HCT116 (cell line): ENCODE measurements at regions not wholly inside any gene's neighbourhood (a gene's known extent, or its start where the extent isn't known, plus 50 kb on each side); places are given as distances from the start of the nearest gene placed in this dataset.

Experiments used
- ATAC-seq: fragments of 200-7000 bp; cut with Tn5 transposase; 2 replicates; pipeline ENCODE4 v1.9.1; 2020; ENCODE audit warnings: mild to moderate bottlenecking, moderate library complexity
- BruUV-seq: library from RNA; stranded (reverse); fragments of 400-500 nt; replicated peaks from 2 replicates; lab custom pipeline; 2021; lab: Mats Ljungman, UMichigan
- CTCF ChIA-PET: fragments of 300-600 bp; sonication (Branson Sonifier 250); formaldehyde crosslinking; loops from one replicate; lab custom pipeline; 2021; ENCODE audit warnings: antibody characterized with exemption; lab: Charles Lee
- POLR2A ChIA-PET: fragments of 300-600, 350-600 bp; sonication (Branson Sonifier 250); formaldehyde crosslinking; loops from one replicate; lab custom pipeline; 2021; ENCODE audit warnings: antibody characterized with exemption; lab: Charles Lee
- RAD21 ChIA-PET, 2 experiments: fragments of 300-600 bp; sonication (Branson Sonifier 250); formaldehyde crosslinking; loops; one replicate each; lab custom pipeline; 2023; ENCODE audit warnings: low total read pairs in 2 of 2; ENCODE audit not compliant: uncharacterized antibody in 2 of 2, unreplicated experiment in 2 of 2, low non-redundant PET in 1 of 2; lab: Charles Lee
- DNase-seq: peaks from one replicate; pipeline ENCODE4 v3.0.0-alpha.2; 2010; ENCODE audit warnings: low read depth, low spot score
- H2AFZ ChIP-seq: fragments of 200-600 bp; shearing (Covaris generic), sonication (generic); 2 replicates; pipeline ENCODE4 v1.6.1; 2017; ENCODE audit warnings: low read depth, mixed run types, mixed read lengths, antibody characterized with exemption, low read length; ENCODE audit not compliant: poor library complexity, severe bottlenecking
- H3K27ac ChIP-seq: 2 replicates; pipeline ENCODE4 v1.5.1; 2012; ENCODE audit warnings: low read depth, low read length
- H3K27me3 ChIP-seq: fragments of 200-600 bp; sonication (generic); 2 replicates; pipeline ENCODE4 v1.6.1; 2016; ENCODE audit warnings: mixed run types, low read length, mixed read lengths; ENCODE audit not compliant: insufficient read depth
- H3K36me3 ChIP-seq, 2 experiments: fragments of 200-500 bp in 1 of 2; fragments of 200-600 bp in 1 of 2; sonication (Bioruptor generic) in 1 of 2; sonication (generic) in 1 of 2; 2 replicates each; pipeline versions ENCODE4 v1.5.1 to v1.6.1; 2014 to 2016; ENCODE audit warnings: low read length in 2 of 2, inconsistent platforms in 1 of 2, mixed read lengths in 1 of 2, mixed run types in 1 of 2; ENCODE audit not compliant: insufficient read depth in 2 of 2, control insufficient read depth in 1 of 2
- H3K4me1 ChIP-seq, 2 experiments: fragments of 200-600 bp in 1 of 2; sonication (generic) in 1 of 2; 2 replicates each; pipeline versions ENCODE4 v1.5.1 to v1.6.1; 2012 to 2017; ENCODE audit warnings: low read length in 2 of 2, inconsistent platforms in 1 of 2, mild to moderate bottlenecking in 1 of 2, mixed read lengths in 1 of 2, mixed run types in 1 of 2, moderate library complexity in 1 of 2; ENCODE audit not compliant: insufficient read depth in 2 of 2, control insufficient read depth in 1 of 2
- H3K4me2 ChIP-seq: fragments of 200-600 bp; sonication (generic); 2 replicates; pipeline ENCODE4 v1.6.1; 2017; ENCODE audit warnings: mixed run types, low read length, mixed read lengths
- H3K4me3 ChIP-seq, 2 experiments: fragments of 200-600 bp in 1 of 2; sonication (generic) in 1 of 2; replicated peaks in 1 of 2; 2 replicates each; pipeline ENCODE4 v1.5.1; 2011 to 2016; ENCODE audit warnings: low read length in 2 of 2, control low read depth in 1 of 2, low read depth in 1 of 2, mild to moderate bottlenecking in 1 of 2, mixed read lengths in 1 of 2, mixed run types in 1 of 2
- H3K79me2 ChIP-seq: fragments of 200-600 bp; sonication (generic); 2 replicates; pipeline ENCODE4 v1.6.1; 2017; ENCODE audit warnings: mild to moderate bottlenecking, mixed run types, low read length, moderate library complexity, mixed read lengths; ENCODE audit not compliant: insufficient read depth
- H3K9ac ChIP-seq: fragments of 200-600 bp; sonication (generic); 2 replicates; pipeline ENCODE4 v1.6.1; 2016; ENCODE audit warnings: low read length, mixed read lengths
- H3K9me2 ChIP-seq: fragments of 200-600 bp; sonication (generic), shearing (Covaris generic); 2 replicates; pipeline ENCODE4 v1.6.1; 2017; ENCODE audit warnings: mixed run types, mild to moderate bottlenecking, moderate library complexity; ENCODE audit not compliant: insufficient read depth
- H3K9me3 ChIP-seq, 2 experiments: fragments of 200-500 bp in 1 of 2; fragments of 200-600 bp in 1 of 2; sonication (Bioruptor generic) in 1 of 2; sonication (generic) in 1 of 2; 2 replicates each; pipeline ENCODE4 v1.6.1; 2014 to 2017; ENCODE audit warnings: low read length in 2 of 2, mixed read lengths in 2 of 2, inconsistent platforms in 1 of 2, low read depth in 1 of 2, mild to moderate bottlenecking in 1 of 2, mixed run types in 1 of 2, moderate library complexity in 1 of 2; ENCODE audit not compliant: control insufficient read depth in 1 of 2, insufficient read depth in 1 of 2
- H4K20me1 ChIP-seq: fragments of 200-600 bp; sonication (generic), shearing (Covaris generic); 2 replicates; pipeline ENCODE4 v1.6.1; 2017; ENCODE audit warnings: mixed run types, mild to moderate bottlenecking, moderate library complexity; ENCODE audit not compliant: insufficient read depth
- CBX3 ChIP-seq: IDR thresholded peaks from 2 replicates; pipeline ENCODE4 v1.6.1; 2012; ENCODE audit warnings: low read depth
- CEBPB ChIP-seq: IDR thresholded peaks from 2 replicates; pipeline ENCODE4 v1.6.1; 2012; ENCODE audit warnings: low read depth
- EGR1 ChIP-seq: IDR thresholded peaks from 2 replicates; pipeline ENCODE4 v1.6.1; 2012; ENCODE audit warnings: low read depth
- EZH2 ChIP-seq: fragments of 200-600 bp; sonication (generic); IDR thresholded peaks from 2 replicates; pipeline ENCODE4 v1.6.1; 2017; ENCODE audit warnings: antibody characterized with exemption, mixed run types
- EZH2phosphoT487 ChIP-seq: fragments of 200-600 bp; IDR thresholded peaks from 2 replicates; pipeline ENCODE4 v1.6.1; 2018; ENCODE audit warnings: antibody characterized with exemption, borderline replicate concordance
- JUND ChIP-seq: IDR thresholded peaks from 2 replicates; pipeline ENCODE4 v1.6.1; 2012
- POLR2A ChIP-seq: IDR thresholded peaks from 2 replicates; pipeline ENCODE4 v1.7.0; 2011; ENCODE audit warnings: borderline replicate concordance; ENCODE audit not compliant: insufficient read depth, insufficient read length; ENCODE audit errors: extremely low read depth
- POLR2AphosphoS5 ChIP-seq: IDR thresholded peaks from 2 replicates; pipeline ENCODE4 v1.6.1; 2011; ENCODE audit warnings: mild to moderate bottlenecking, low read depth, low read length, moderate library complexity
- RAD21 ChIP-seq: IDR thresholded peaks from 2 replicates; pipeline ENCODE4 v1.6.1; 2012; ENCODE audit warnings: low read depth, mild to moderate bottlenecking
- SIN3A ChIP-seq: IDR thresholded peaks from 2 replicates; pipeline ENCODE4 v1.6.1; 2012; ENCODE audit warnings: low read depth
- SP1 ChIP-seq: IDR thresholded peaks from 2 replicates; pipeline ENCODE4 v1.6.1; 2012; ENCODE audit warnings: low read depth
- SRF ChIP-seq: IDR thresholded peaks from 2 replicates; pipeline ENCODE4 v1.6.1; 2012; ENCODE audit warnings: low read depth
- YY1 ChIP-seq: IDR thresholded peaks from 2 replicates; pipeline ENCODE4 v1.6.1; 2011; ENCODE audit warnings: low read length, low read depth, moderate library complexity, mild to moderate bottlenecking; ENCODE audit not compliant: insufficient replicate concordance; ENCODE audit errors: extremely low read depth
- ZFX ChIP-seq: fragments of 450-650 bp; IDR thresholded peaks from 2 replicates; pipeline ENCODE4 v1.6.1; 2017
- ZNF274 ChIP-seq: fragments of 200-500 bp; sonication (Bioruptor generic); IDR thresholded peaks from 2 replicates; pipeline ENCODE4 v1.6.1; 2014; ENCODE audit warnings: mild to moderate bottlenecking, low read depth, low read length, inconsistent platforms
- intact Hi-C: fragments of 100-400 bp; cut with micrococcal nuclease; formaldehyde crosslinking; loops from 2 replicates; pipeline ENCODE4 v1.10.0; 2022
- TF ChIP-seq, protein P1 (sequence below): IDR thresholded peaks from 2 replicates; pipeline ENCODE4 v1.6.1; 2012
- TF ChIP-seq, protein P2 (sequence below): IDR thresholded peaks from 2 replicates; pipeline ENCODE4 v1.6.1; 2012; ENCODE audit warnings: low read depth
- TF ChIP-seq, protein P3 (sequence below): IDR thresholded peaks from 2 replicates; pipeline ENCODE4 v1.6.1; 2012
- TF ChIP-seq, protein P4 (sequence below): IDR thresholded peaks from 2 replicates; pipeline ENCODE4 v1.6.1; 2011; ENCODE audit warnings: mild to moderate bottlenecking, low read length, moderate library complexity; ENCODE audit not compliant: insufficient replicate concordance; ENCODE audit errors: extremely low read depth

DNA sequence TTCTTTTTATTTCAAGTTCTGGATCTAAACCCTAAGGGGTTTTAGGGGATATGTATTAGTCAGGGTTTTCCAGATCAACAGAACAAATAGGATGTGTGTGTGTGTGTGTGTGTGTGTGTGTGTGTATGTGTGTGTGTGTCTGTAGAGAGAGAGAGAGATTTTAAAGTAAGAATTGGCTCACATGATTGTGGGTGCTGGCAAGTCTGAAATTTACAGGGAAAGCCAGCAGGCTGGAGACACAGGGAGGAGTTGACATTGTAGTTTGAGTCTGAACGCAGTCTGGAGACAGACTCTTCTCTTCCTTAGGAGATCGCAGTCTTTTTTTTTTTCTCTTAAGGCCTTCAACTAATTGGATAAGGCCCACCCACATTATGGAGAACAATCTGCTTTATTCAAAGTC is 428.8 kb upstream of the TBL1XR1 start:
- ChIA-PET POLR2A (no interaction called here), RAD21 (no interaction called here), CTCF (no interaction called here)
- Histone ChIP-seq H3K4me1 (no peaks in the 10 kb centered on the region), H3K4me2 (no peak overlapping the region), H3K9ac (no peak overlapping the region), H3K4me3 (no peak overlapping the region), H3K9me3 (no peaks in the 10 kb centered on the region), H4K20me1 (no peaks in the 10 kb centered on the region), H3K36me3 (no peaks in the 10 kb centered on the region), H3K27me3 (no peaks in the 10 kb centered on the region), H3K27ac (no peak overlapping the region), H3K9me2 (0 out of 2 replicates have a peak, but pooled peaks cover 2% of the 10 kb centered on the region), H3K79me2 (no peaks in the 10 kb centered on the region), H2AFZ (no peak overlapping the region)
- DNase-seq, result no peak
- TF ChIP-seq SIN3A (no peak), ZNF274 (no peak), RAD21 (no peak), JUND (no peak), POLR2A (no peak), EZH2 (no peak), CBX3 (no peak), CEBPB (no peak), ZFX (no peak), SRF (no peak), YY1 (no peak), EGR1 (no peak), POLR2AphosphoS5 (no peak), SP1 (no peak), EZH2phosphoT487 (no peak)
- TF ChIP-seq, protein P1, sequence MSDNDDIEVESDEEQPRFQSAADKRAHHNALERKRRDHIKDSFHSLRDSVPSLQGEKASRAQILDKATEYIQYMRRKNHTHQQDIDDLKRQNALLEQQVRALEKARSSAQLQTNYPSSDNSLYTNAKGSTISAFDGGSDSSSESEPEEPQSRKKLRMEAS, result no peak
- TF ChIP-seq, protein P2, sequence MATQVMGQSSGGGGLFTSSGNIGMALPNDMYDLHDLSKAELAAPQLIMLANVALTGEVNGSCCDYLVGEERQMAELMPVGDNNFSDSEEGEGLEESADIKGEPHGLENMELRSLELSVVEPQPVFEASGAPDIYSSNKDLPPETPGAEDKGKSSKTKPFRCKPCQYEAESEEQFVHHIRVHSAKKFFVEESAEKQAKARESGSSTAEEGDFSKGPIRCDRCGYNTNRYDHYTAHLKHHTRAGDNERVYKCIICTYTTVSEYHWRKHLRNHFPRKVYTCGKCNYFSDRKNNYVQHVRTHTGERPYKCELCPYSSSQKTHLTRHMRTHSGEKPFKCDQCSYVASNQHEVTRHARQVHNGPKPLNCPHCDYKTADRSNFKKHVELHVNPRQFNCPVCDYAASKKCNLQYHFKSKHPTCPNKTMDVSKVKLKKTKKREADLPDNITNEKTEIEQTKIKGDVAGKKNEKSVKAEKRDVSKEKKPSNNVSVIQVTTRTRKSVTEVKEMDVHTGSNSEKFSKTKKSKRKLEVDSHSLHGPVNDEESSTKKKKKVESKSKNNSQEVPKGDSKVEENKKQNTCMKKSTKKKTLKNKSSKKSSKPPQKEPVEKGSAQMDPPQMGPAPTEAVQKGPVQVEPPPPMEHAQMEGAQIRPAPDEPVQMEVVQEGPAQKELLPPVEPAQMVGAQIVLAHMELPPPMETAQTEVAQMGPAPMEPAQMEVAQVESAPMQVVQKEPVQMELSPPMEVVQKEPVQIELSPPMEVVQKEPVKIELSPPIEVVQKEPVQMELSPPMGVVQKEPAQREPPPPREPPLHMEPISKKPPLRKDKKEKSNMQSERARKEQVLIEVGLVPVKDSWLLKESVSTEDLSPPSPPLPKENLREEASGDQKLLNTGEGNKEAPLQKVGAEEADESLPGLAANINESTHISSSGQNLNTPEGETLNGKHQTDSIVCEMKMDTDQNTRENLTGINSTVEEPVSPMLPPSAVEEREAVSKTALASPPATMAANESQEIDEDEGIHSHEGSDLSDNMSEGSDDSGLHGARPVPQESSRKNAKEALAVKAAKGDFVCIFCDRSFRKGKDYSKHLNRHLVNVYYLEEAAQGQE, result no peak
- TF ChIP-seq, protein P3, sequence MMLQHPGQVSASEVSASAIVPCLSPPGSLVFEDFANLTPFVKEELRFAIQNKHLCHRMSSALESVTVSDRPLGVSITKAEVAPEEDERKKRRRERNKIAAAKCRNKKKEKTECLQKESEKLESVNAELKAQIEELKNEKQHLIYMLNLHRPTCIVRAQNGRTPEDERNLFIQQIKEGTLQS, result no peak
- TF ChIP-seq, protein P4, sequence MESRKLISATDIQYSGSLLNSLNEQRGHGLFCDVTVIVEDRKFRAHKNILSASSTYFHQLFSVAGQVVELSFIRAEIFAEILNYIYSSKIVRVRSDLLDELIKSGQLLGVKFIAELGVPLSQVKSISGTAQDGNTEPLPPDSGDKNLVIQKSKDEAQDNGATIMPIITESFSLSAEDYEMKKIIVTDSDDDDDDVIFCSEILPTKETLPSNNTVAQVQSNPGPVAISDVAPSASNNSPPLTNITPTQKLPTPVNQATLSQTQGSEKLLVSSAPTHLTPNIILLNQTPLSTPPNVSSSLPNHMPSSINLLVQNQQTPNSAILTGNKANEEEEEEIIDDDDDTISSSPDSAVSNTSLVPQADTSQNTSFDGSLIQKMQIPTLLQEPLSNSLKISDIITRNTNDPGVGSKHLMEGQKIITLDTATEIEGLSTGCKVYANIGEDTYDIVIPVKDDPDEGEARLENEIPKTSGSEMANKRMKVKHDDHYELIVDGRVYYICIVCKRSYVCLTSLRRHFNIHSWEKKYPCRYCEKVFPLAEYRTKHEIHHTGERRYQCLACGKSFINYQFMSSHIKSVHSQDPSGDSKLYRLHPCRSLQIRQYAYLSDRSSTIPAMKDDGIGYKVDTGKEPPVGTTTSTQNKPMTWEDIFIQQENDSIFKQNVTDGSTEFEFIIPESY, result no peak
- intact Hi-C loops, result no loop called here
- no TSS peak for BruUV-seq
- ATAC-seq, result no peak
